Coronary artery (tissue), 2 donors: ENCODE measurements at regions not wholly inside any gene's neighbourhood (a gene's known extent, or its start where the extent isn't known, plus 50 kb on each side); places are given as distances from the start of the nearest gene placed in this dataset.

Source experiments
- DNase-seq: peaks from one replicate; pipeline ENCODE4 v3.0.0-alpha.2; 2017; ENCODE audit warnings: low spot score
- H3K27ac ChIP-seq, 2 donors: fragments of 200-600 bp; sonication (generic); one replicate each; pipeline ENCODE4 v1.5.1; 2016 to 2019
- H3K4me3 ChIP-seq: fragments of 200-600 bp; sonication (generic); 2 replicates; pipeline ENCODE4 v1.5.1; 2016; ENCODE audit warnings: mild to moderate bottlenecking, moderate library complexity
- CTCF ChIP-seq: fragments of 200-600 bp; sonication (generic); IDR thresholded peaks from one replicate; pipeline ENCODE4 v1.5.1; 2019; ENCODE audit warnings: antibody characterized with exemption

- H3K4me3 ChIP-seq = no peak overlapping the region
- DNase-seq = no peak
- TF ChIP-seq CTCF = no peak
- no peak overlapping the region for H3K27ac ChIP-seq
Measured at GRCh38 chr1:238027366-238027765, 136.6 kb upstream of the ZP4 start.

- no peak for TF ChIP-seq CTCF
- DNase-seq = no peak
Measured at GRCh38 chr1:238023137-238023536, 132.4 kb upstream of the ZP4 start.

GRCh38 chr1:238018214-238018613, 127.5 kb upstream of the ZP4 start:
- no peak overlapping the region for H3K4me3 ChIP-seq
- no peak for TF ChIP-seq CTCF
- DNase-seq = no peak
- no peak overlapping the region for H3K27ac ChIP-seq

More at GRCh38 chr1:238023137-238023536, 132.4 kb upstream of the ZP4 start:
- no peak overlapping the region for H3K27ac ChIP-seq
- H3K4me3 ChIP-seq = no peak overlapping the region

- DNase-seq = no peak
- TF ChIP-seq CTCF = no peak
- Histone ChIP-seq H3K27ac (no peak overlapping the region), H3K4me3 (no peak overlapping the region)
Measured at GRCh38 chr1:238006779-238007178, 116.1 kb upstream of the ZP4 start.

- H3K27ac ChIP-seq = no peak overlapping the region
- no peak overlapping the region for H3K4me3 ChIP-seq
- TF ChIP-seq CTCF = no peak
- no peak for DNase-seq
Measured at GRCh38 chr1:238005116-238005515, 114.4 kb upstream of the ZP4 start.

- no peak for TF ChIP-seq CTCF
- no peak overlapping the region for H3K4me3 ChIP-seq
- DNase-seq = no peak
- H3K27ac ChIP-seq = no peak overlapping the region
Measured at GRCh38 chr1:238001818-238002217, 111.1 kb upstream of the ZP4 start.

GRCh38 chr1:237999426-238000052, 108.8 kb upstream of the ZP4 start:
- TF ChIP-seq CTCF = no peak
- no peak overlapping the region for H3K27ac ChIP-seq
- no peak overlapping the region for H3K4me3 ChIP-seq
- no peak for DNase-seq
